Keratinocyte (primary cell): ENCODE measurements at regions not wholly inside any gene's neighbourhood (a gene's known extent, or its start where the extent isn't known, plus 50 kb on each side); places are given as distances from the start of the nearest gene placed in this dataset.

Experiments
- DNase-seq: peaks from one replicate; pipeline ENCODE4 v3.0.0-alpha.2; 2011; ENCODE audit warnings: low read depth, missing footprints, low spot score
- FAIRE-seq: peaks from 2 replicates; lab custom pipeline; 2011; peaks lifted over from hg19 to GRCh38; lab: Jason Lieb, UNC
- H2AFZ ChIP-seq: 2 replicates; pipeline ENCODE4 v1.6.0; 2012; ENCODE audit warnings: low read length, control low read depth, inconsistent platforms; ENCODE audit not compliant: control insufficient read depth
- H3K27ac ChIP-seq: 2 replicates; pipeline ENCODE4 v1.5.1; 2011; ENCODE audit warnings: low read length; ENCODE audit not compliant: control insufficient read depth, insufficient read depth
- H3K27me3 ChIP-seq: 3 replicates; pipeline ENCODE4 v1.6.0; 2011; ENCODE audit warnings: low read length; ENCODE audit not compliant: control insufficient read depth, insufficient read depth; ENCODE audit errors: extremely low read depth
- H3K36me3 ChIP-seq, 2 experiments: 2 replicates in 1 of 2; 3 replicates in 1 of 2; pipeline ENCODE4 v1.5.1; 2011; ENCODE audit warnings: low read length in 2 of 2, mild to moderate bottlenecking in 1 of 2; ENCODE audit not compliant: control insufficient read depth in 2 of 2, insufficient read depth in 2 of 2; ENCODE audit errors: extremely low read depth in 1 of 2
- H3K4me1 ChIP-seq: 3 replicates; pipeline ENCODE4 v1.5.1; 2011; ENCODE audit warnings: low read length; ENCODE audit not compliant: control insufficient read depth, insufficient read depth; ENCODE audit errors: extremely low read depth
- H3K4me2 ChIP-seq: 3 replicates; pipeline ENCODE4 v1.6.0; 2011; ENCODE audit warnings: low read depth, low read length; ENCODE audit not compliant: control insufficient read depth, insufficient read depth; ENCODE audit errors: extremely low read depth
- H3K4me3 ChIP-seq, 3 experiments: fragments of 200-600 bp in 1 of 3; sonication (generic) in 1 of 3; 2 replicates in 2 of 3; 3 replicates in 1 of 3; pipeline ENCODE4 v1.5.1; 2011 to 2016; ENCODE audit warnings: low read length in 3 of 3, mild to moderate bottlenecking in 3 of 3, control low read depth in 2 of 3, inconsistent platforms in 1 of 3, low read depth in 1 of 3, mixed read lengths in 1 of 3, mixed run types in 1 of 3, moderate library complexity in 1 of 3; ENCODE audit not compliant: control insufficient read depth in 2 of 3, insufficient read depth in 2 of 3; ENCODE audit errors: extremely low read depth in 1 of 3
- H3K79me2 ChIP-seq: 2 replicates; pipeline ENCODE4 v1.6.0; 2012; ENCODE audit warnings: low read length; ENCODE audit not compliant: control insufficient read depth, insufficient read depth
- H3K9ac ChIP-seq: 3 replicates; pipeline ENCODE4 v1.6.0; 2011; ENCODE audit warnings: low read length; ENCODE audit not compliant: control insufficient read depth, insufficient read depth; ENCODE audit errors: extremely low read depth
- H3K9me1 ChIP-seq: 3 replicates; pipeline ENCODE4 v1.6.0; 2011; ENCODE audit warnings: low read length; ENCODE audit not compliant: control insufficient read depth, insufficient read depth; ENCODE audit errors: extremely low read depth
- H3K9me3 ChIP-seq: 2 replicates; pipeline ENCODE4 v1.5.1; 2012; ENCODE audit warnings: low read depth, low read length; ENCODE audit not compliant: control insufficient read depth
- H4K20me1 ChIP-seq: 3 replicates; pipeline ENCODE4 v1.6.0; 2011; ENCODE audit warnings: low read length; ENCODE audit not compliant: control insufficient read depth, insufficient read depth; ENCODE audit errors: extremely low read depth
- CTCF ChIP-seq, 3 experiments: IDR thresholded peaks in 1 of 3; conservative IDR thresholded peaks in 1 of 3; optimal IDR thresholded peaks in 1 of 3; 2 replicates in 2 of 3; 3 replicates in 1 of 3; pipeline versions ENCODE3 to v1.5.1; 2011; ENCODE audit warnings: low read length in 3 of 3, mild to moderate bottlenecking in 3 of 3, moderate library complexity in 2 of 3, control low read depth in 1 of 3, inconsistent platforms in 1 of 3; ENCODE audit not compliant: insufficient read depth in 2 of 3; ENCODE audit errors: extremely low read depth in 1 of 3
- EZH2 ChIP-seq: IDR thresholded peaks from one replicate; pipeline ENCODE4 v1.6.1; 2012; ENCODE audit warnings: inconsistent platforms, mild to moderate bottlenecking, low read length, moderate library complexity
- dilution Hi-C: fragments of 300-500 bp; cut with MboI; formaldehyde crosslinking; loops from one replicate; pipeline ENCODE4 v1.7.0; 2020; ENCODE audit warnings: low sequenced_read_pairs; ENCODE audit not compliant: extremely low pct_ligation_motif_present

- Histone ChIP-seq H3K4me3 (no peak overlapping the region), H3K4me1 (no peaks in the 10 kb centered on the region), H4K20me1 (no peaks in the 10 kb centered on the region), H3K4me2 (no peak overlapping the region), H3K79me2 (no peaks in the 10 kb centered on the region), H3K36me3 (no peaks in the 10 kb centered on the region), H3K27me3 (no peaks in the 10 kb centered on the region), H2AFZ (no peak overlapping the region), H3K9me3 (no peaks in the 10 kb centered on the region), H3K9ac (no peak overlapping the region), H3K27ac (no peak overlapping the region), H3K9me1 (no peaks in the 10 kb centered on the region)
- dilution Hi-C loops, result no loop called here
- FAIRE-seq, result no peak
- no peak for TF ChIP-seq CTCF (optimal IDR thresholded peaks at IDR 0.05 in 1 of 3, IDR thresholded peaks at IDR 0.05 in 1 of 3, conservative IDR thresholded peaks at IDR 0.05 in 1 of 3; ENCODE audit: extremely low read depth in 1 of 3, insufficient read depth in 2 of 3, low read length in 3 of 3)
- TF ChIP-seq EZH2, result no peak
- DNase-seq, result no peak
Measured at GRCh38 chr2:124967325-124967724, 942.2 kb downstream of the CNTNAP5 start.

- Histone ChIP-seq H3K4me3 (no peak overlapping the region), H4K20me1 (no peaks in the 10 kb centered on the region), H3K4me1 (no peaks in the 10 kb centered on the region), H3K79me2 (no peaks in the 10 kb centered on the region), H2AFZ (no peak overlapping the region), H3K9me1 (no peaks in the 10 kb centered on the region), H3K9me3 (no peaks in the 10 kb centered on the region), H3K4me2 (no peak overlapping the region), H3K36me3 (no peaks in the 10 kb centered on the region), H3K27me3 (no peaks in the 10 kb centered on the region), H3K9ac (no peak overlapping the region), H3K27ac (no peak overlapping the region)
- dilution Hi-C loops, result no loop called here
- DNase-seq (no peak), FAIRE-seq (no peak)
- TF ChIP-seq CTCF (optimal IDR thresholded peaks at IDR 0.05 in 1 of 3, IDR thresholded peaks at IDR 0.05 in 1 of 3, conservative IDR thresholded peaks at IDR 0.05 in 1 of 3; ENCODE audit: extremely low read depth in 1 of 3, insufficient read depth in 2 of 3, low read length in 3 of 3) (no peak), EZH2 (no peak)
Measured at GRCh38 chr2:124970030-124970429, 944.9 kb downstream of the CNTNAP5 start.
